ENCODE measurements at regions not wholly inside any gene's neighbourhood (a gene's known extent, or its start where the extent isn't known, plus 50 kb on each side); places are given as distances from the start of the nearest gene placed in this dataset.
"Not testable (repeated sequence)": the region's sequence is repeated elsewhere in the genome, so short reads cannot be mapped to it uniquely, and the experiment has no call there.

DNA sequence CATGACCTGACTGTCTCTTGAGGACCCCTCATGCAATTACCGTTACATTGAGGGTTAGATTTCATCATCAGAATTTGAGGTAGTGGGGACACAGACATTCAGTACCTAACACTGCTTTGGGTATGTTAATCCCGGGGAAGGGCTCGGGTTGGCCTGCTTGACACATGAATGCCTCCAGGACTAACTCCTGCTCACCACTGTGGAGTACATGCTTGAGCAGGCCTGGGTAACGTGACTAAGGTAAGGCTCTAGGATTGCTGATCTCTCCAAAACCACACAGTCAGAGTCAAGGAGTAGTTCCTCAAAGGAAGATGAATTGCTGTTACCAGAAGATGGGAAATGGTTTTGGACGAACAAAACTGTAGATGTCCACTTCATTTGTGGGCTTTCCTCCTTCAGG lies 376.3 kb upstream of the ZNF462 start:
- Histone ChIP-seq H3K27me3 (ENCODE audit: control insufficient read depth in 4 of 4, insufficient read depth in 4 of 4, low read length in 3 of 4) (no peaks in the 10 kb centered on the region), H3K9me3 (ENCODE audit: control insufficient read depth in 4 of 4, low read length in 3 of 4) (no peaks in the 10 kb centered on the region), H3K36me3 (ENCODE audit: control insufficient read depth in 4 of 4, insufficient read depth in 3 of 4, low read depth in 1 of 4, low read length in 3 of 4) (no peaks in the 10 kb centered on the region), H3K27ac (ENCODE audit: low read depth in 1 of 2, low read length in 2 of 2) (no peak overlapping the region), H3K9ac (ENCODE audit: low read depth in 1 of 2, low read length in 2 of 2) (no peak overlapping the region), H3K4me3 (ENCODE audit: low read depth in 1 of 3, low read length in 3 of 3) (no peak overlapping the region), H3K4me1 (ENCODE audit: control insufficient read depth in 4 of 4, insufficient read depth in 4 of 4, low read length in 3 of 4) (no peaks in the 10 kb centered on the region)
- no peak for TF ChIP-seq SP1 (IDR thresholded peaks at IDR 0.05)
- no peak for TF ChIP-seq GABPA (IDR thresholded peaks at IDR 0.05 in 1 of 2, conservative IDR thresholded peaks at IDR 0.05 in 1 of 2)
- TF ChIP-seq FOXA1 (IDR thresholded peaks at IDR 0.05), result no peak
- no peak for TF ChIP-seq TAF1 (conservative IDR thresholded peaks at IDR 0.05)
- TF ChIP-seq, protein P1, sequence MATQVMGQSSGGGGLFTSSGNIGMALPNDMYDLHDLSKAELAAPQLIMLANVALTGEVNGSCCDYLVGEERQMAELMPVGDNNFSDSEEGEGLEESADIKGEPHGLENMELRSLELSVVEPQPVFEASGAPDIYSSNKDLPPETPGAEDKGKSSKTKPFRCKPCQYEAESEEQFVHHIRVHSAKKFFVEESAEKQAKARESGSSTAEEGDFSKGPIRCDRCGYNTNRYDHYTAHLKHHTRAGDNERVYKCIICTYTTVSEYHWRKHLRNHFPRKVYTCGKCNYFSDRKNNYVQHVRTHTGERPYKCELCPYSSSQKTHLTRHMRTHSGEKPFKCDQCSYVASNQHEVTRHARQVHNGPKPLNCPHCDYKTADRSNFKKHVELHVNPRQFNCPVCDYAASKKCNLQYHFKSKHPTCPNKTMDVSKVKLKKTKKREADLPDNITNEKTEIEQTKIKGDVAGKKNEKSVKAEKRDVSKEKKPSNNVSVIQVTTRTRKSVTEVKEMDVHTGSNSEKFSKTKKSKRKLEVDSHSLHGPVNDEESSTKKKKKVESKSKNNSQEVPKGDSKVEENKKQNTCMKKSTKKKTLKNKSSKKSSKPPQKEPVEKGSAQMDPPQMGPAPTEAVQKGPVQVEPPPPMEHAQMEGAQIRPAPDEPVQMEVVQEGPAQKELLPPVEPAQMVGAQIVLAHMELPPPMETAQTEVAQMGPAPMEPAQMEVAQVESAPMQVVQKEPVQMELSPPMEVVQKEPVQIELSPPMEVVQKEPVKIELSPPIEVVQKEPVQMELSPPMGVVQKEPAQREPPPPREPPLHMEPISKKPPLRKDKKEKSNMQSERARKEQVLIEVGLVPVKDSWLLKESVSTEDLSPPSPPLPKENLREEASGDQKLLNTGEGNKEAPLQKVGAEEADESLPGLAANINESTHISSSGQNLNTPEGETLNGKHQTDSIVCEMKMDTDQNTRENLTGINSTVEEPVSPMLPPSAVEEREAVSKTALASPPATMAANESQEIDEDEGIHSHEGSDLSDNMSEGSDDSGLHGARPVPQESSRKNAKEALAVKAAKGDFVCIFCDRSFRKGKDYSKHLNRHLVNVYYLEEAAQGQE (IDR thresholded peaks at IDR 0.05), result no peak
- TF ChIP-seq RAD21 (IDR thresholded peaks at IDR 0.05), result no peak
- TF ChIP-seq RXRA (IDR thresholded peaks at IDR 0.05), result no peak
- no peak for TF ChIP-seq HNF4G (IDR thresholded peaks at IDR 0.05)
- TF ChIP-seq, protein P2, sequence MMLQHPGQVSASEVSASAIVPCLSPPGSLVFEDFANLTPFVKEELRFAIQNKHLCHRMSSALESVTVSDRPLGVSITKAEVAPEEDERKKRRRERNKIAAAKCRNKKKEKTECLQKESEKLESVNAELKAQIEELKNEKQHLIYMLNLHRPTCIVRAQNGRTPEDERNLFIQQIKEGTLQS (IDR thresholded peaks at IDR 0.05), result no peak
- TF ChIP-seq NR2F2 (IDR thresholded peaks at IDR 0.05), result no peak
- TF ChIP-seq, protein P3, sequence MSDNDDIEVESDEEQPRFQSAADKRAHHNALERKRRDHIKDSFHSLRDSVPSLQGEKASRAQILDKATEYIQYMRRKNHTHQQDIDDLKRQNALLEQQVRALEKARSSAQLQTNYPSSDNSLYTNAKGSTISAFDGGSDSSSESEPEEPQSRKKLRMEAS (IDR thresholded peaks at IDR 0.05), result no peak
- no peak for TF ChIP-seq JUND (IDR thresholded peaks at IDR 0.05)
- TF ChIP-seq, protein P4, sequence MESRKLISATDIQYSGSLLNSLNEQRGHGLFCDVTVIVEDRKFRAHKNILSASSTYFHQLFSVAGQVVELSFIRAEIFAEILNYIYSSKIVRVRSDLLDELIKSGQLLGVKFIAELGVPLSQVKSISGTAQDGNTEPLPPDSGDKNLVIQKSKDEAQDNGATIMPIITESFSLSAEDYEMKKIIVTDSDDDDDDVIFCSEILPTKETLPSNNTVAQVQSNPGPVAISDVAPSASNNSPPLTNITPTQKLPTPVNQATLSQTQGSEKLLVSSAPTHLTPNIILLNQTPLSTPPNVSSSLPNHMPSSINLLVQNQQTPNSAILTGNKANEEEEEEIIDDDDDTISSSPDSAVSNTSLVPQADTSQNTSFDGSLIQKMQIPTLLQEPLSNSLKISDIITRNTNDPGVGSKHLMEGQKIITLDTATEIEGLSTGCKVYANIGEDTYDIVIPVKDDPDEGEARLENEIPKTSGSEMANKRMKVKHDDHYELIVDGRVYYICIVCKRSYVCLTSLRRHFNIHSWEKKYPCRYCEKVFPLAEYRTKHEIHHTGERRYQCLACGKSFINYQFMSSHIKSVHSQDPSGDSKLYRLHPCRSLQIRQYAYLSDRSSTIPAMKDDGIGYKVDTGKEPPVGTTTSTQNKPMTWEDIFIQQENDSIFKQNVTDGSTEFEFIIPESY (IDR thresholded peaks at IDR 0.05), result no peak
- no peak for TF ChIP-seq EGR1 (IDR thresholded peaks at IDR 0.05; ENCODE audit: low read depth in 2 of 2)
- DNase-seq (ENCODE audit: low spot score), result no peak
- WGBS, result 94% methylated on average over 5 of the region's 5 CpGs

DNA sequence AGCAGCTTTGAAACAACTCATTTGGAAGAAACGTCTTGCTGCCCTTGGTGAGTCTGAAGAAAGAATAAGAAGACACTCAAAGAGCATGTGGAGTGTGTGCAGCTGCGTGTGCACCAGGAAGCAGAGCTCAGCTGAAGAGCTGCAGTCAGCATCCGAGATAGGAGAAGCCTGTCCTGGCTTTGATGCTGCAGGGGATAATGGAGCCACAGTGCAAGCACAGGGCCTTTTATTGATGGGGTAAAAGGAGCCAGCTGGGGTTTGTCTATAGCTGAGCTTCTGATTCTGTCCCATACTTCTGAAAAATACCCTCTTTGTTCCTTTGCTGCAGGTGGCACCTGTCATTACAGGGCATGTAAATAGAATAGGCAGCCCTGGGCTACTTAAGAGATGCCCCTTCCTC lies 375.7 kb upstream of the ZNF462 start:
- Histone ChIP-seq H3K27ac (ENCODE audit: low read depth in 1 of 2, low read length in 2 of 2) (no peak overlapping the region), H3K9ac (ENCODE audit: low read depth in 1 of 2, low read length in 2 of 2) (no peak overlapping the region), H3K4me3 (ENCODE audit: low read depth in 1 of 3, low read length in 3 of 3) (no peak overlapping the region), H3K9me3 (ENCODE audit: control insufficient read depth in 4 of 4, low read length in 3 of 4) (no peaks in the 10 kb centered on the region), H3K36me3 (ENCODE audit: control insufficient read depth in 4 of 4, insufficient read depth in 3 of 4, low read depth in 1 of 4, low read length in 3 of 4) (no peaks in the 10 kb centered on the region), H3K27me3 (ENCODE audit: control insufficient read depth in 4 of 4, insufficient read depth in 4 of 4, low read length in 3 of 4) (no peaks in the 10 kb centered on the region), H3K4me1 (ENCODE audit: control insufficient read depth in 4 of 4, insufficient read depth in 4 of 4, low read length in 3 of 4) (no peaks in the 10 kb centered on the region)
- no peak for DNase-seq (ENCODE audit: low spot score)
- WGBS, result 77% methylated on average over 3 of the region's 3 CpGs
- TF ChIP-seq FOXA2 (IDR thresholded peaks at IDR 0.05), result no peak
- no peak for TF ChIP-seq FOXA1 (IDR thresholded peaks at IDR 0.05)
- no peak for TF ChIP-seq JUND (IDR thresholded peaks at IDR 0.05)
- no peak for TF ChIP-seq GABPA (IDR thresholded peaks at IDR 0.05 in 1 of 2, conservative IDR thresholded peaks at IDR 0.05 in 1 of 2)
- no peak for TF ChIP-seq YY1 (IDR thresholded peaks at IDR 0.05)
- TF ChIP-seq, protein P5, sequence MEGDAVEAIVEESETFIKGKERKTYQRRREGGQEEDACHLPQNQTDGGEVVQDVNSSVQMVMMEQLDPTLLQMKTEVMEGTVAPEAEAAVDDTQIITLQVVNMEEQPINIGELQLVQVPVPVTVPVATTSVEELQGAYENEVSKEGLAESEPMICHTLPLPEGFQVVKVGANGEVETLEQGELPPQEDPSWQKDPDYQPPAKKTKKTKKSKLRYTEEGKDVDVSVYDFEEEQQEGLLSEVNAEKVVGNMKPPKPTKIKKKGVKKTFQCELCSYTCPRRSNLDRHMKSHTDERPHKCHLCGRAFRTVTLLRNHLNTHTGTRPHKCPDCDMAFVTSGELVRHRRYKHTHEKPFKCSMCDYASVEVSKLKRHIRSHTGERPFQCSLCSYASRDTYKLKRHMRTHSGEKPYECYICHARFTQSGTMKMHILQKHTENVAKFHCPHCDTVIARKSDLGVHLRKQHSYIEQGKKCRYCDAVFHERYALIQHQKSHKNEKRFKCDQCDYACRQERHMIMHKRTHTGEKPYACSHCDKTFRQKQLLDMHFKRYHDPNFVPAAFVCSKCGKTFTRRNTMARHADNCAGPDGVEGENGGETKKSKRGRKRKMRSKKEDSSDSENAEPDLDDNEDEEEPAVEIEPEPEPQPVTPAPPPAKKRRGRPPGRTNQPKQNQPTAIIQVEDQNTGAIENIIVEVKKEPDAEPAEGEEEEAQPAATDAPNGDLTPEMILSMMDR (IDR thresholded peaks at IDR 0.05; ENCODE audit: low read depth, low read length, missing input control), result no peak
- TF ChIP-seq, protein P4 (IDR thresholded peaks at IDR 0.05), result no peak
- TF ChIP-seq, protein P3 (IDR thresholded peaks at IDR 0.05), result no peak
- TF ChIP-seq SP1 (IDR thresholded peaks at IDR 0.05), result no peak
- TF ChIP-seq, protein P2 (IDR thresholded peaks at IDR 0.05), result no peak
- TF ChIP-seq NR2F2 (IDR thresholded peaks at IDR 0.05), result no peak
- no peak for TF ChIP-seq EGR1 (IDR thresholded peaks at IDR 0.05; ENCODE audit: low read depth in 2 of 2)
- no peak for TF ChIP-seq HNF4A (conservative IDR thresholded peaks at IDR 0.05)
- TF ChIP-seq TAF1 (conservative IDR thresholded peaks at IDR 0.05), result no peak
- TF ChIP-seq RXRA (IDR thresholded peaks at IDR 0.05), result no peak
- TF ChIP-seq HNF4G (IDR thresholded peaks at IDR 0.05), result no peak

DNA sequence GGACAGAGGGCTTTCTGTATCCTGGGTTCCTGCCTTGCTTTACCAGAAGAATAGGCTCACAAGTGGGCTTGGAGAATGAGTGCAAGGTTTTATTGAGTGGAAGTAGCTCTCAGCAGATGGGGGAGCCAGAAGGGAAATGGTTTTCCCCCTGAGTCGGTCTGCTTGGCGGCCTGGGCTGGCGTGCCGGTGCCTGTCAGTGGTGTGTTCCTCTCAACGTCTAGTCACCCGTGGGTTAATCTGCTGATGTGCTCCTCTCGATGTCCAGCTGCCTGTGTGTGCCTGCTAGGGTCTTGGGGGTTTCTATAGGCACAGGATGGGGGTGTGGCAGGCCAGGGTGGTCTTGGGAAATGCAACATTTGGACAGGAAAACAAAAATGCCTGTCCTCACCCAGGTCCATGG lies 370.8 kb upstream of the ZNF462 start:
- H3K4me1 ChIP-seq (ENCODE audit: control insufficient read depth in 4 of 4, insufficient read depth in 4 of 4, low read length in 3 of 4); H3K9ac ChIP-seq (ENCODE audit: low read depth in 1 of 2, low read length in 2 of 2); H3K36me3 ChIP-seq (ENCODE audit: control insufficient read depth in 4 of 4, insufficient read depth in 3 of 4, low read depth in 1 of 4, low read length in 3 of 4); H3K27me3 ChIP-seq (ENCODE audit: control insufficient read depth in 4 of 4, insufficient read depth in 4 of 4, low read length in 3 of 4); H3K4me3 ChIP-seq (ENCODE audit: low read depth in 1 of 3, low read length in 3 of 3); H3K27ac ChIP-seq (ENCODE audit: low read depth in 1 of 2, low read length in 2 of 2); H3K9me3 ChIP-seq (ENCODE audit: control insufficient read depth in 4 of 4, low read length in 3 of 4); DNase-seq (ENCODE audit: low spot score): not testable (repeated sequence)
- 82% methylated on average over 7 of the region's 7 CpGs for WGBS

Measured in liver (tissue), 8 donors.